ENCODE measurements at regions not wholly inside any gene's neighbourhood (a gene's known extent, or its start where the extent isn't known, plus 50 kb on each side); places are given as distances from the start of the nearest gene placed in this dataset.

DNA sequence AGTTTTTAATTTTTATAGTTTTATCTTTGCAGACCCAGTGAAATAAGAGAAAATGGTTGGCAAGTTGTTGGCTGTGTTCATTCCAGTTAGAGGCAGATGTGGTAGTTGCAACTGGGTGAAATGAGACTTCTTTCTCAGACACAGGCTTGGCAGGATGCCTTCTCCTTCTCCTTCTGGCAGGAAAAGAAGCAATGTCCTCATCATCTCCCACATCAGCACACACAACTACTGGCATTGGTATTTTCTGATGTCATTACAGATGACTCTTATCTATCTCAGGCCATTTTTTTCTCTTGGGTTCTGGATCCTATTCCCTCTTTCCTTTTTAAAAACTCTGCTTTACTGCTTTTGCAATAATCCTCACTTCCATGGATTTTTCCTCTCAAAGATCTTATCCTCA is 103.3 kb upstream of the EDIL3 start:
- Histone ChIP-seq H3K27me3 (ENCODE audit: control insufficient read depth in 4 of 4, insufficient read depth in 4 of 4, low read length in 3 of 4) (peaks cover 0 to 3% (median 0%) of the 10 kb centered on the region in 4 donors), H3K9me3 (ENCODE audit: control insufficient read depth in 4 of 4, low read length in 3 of 4) (no peaks in the 10 kb centered on the region), H3K4me1 (ENCODE audit: control insufficient read depth in 4 of 4, insufficient read depth in 4 of 4, low read length in 3 of 4) (no peaks in the 10 kb centered on the region), H3K9ac (ENCODE audit: low read depth in 1 of 2, low read length in 2 of 2) (no peak overlapping the region), H3K27ac (ENCODE audit: low read depth in 1 of 2, low read length in 2 of 2) (no peak overlapping the region), H3K36me3 (ENCODE audit: control insufficient read depth in 4 of 4, insufficient read depth in 3 of 4, low read depth in 1 of 4, low read length in 3 of 4) (no peaks in the 10 kb centered on the region), H3K4me3 (ENCODE audit: low read depth in 1 of 3, low read length in 3 of 3) (no peak overlapping the region)
- no peak for DNase-seq (ENCODE audit: low spot score)
- no peak for TF ChIP-seq RAD21 (IDR thresholded peaks at IDR 0.05)

DNA sequence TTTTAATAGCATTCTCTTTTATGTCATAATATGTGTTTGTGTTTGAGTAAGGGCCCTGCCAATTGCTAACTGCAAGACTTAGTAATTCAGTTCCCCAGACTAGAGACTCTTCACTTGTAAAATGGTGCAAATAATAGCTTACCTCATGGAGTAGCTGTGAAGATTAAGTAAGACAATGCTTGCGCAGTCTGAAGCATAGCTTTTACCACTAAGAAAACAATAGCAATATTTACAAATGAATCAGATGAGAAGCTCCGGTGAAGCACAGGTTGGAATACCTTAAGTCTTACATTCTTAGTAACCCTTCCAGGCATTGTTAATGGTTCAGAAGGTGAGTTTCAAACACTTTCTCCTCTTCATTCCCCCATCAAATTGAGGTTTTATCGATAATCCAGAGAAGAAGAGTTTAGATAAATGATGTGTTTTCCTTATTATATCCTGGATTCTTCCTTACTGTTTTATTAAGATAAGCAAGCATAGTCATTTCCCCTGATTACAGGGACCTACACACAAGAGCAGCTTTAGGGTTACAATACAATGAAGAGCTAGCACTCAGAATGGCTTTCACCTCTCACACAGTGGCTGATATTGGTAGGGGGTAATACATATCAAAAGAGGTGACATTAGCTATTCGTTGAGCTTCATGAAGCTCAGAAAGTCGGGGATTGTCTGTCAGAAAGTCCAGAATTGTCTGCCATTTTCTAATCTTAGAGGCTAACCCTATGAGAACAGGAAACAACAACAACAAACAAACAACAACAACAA is 96.4 kb upstream of the EDIL3 start:
- 57% methylated on average over 5 of the region's 5 CpGs for WGBS
- Histone ChIP-seq H3K9ac (ENCODE audit: low read depth in 1 of 2, low read length in 2 of 2) (no peak overlapping the region), H3K27me3 (ENCODE audit: control insufficient read depth in 4 of 4, insufficient read depth in 4 of 4, low read length in 3 of 4) (peaks cover 0 to 3% (median 0%) of the 10 kb centered on the region in 4 donors), H3K4me3 (ENCODE audit: low read depth in 1 of 3, low read length in 3 of 3) (no peak overlapping the region), H3K9me3 (ENCODE audit: control insufficient read depth in 4 of 4, low read length in 3 of 4) (no peaks in the 10 kb centered on the region), H3K36me3 (ENCODE audit: control insufficient read depth in 4 of 4, insufficient read depth in 3 of 4, low read depth in 1 of 4, low read length in 3 of 4) (no peaks in the 10 kb centered on the region), H3K27ac (ENCODE audit: low read depth in 1 of 2, low read length in 2 of 2) (no peak overlapping the region), H3K4me1 (ENCODE audit: control insufficient read depth in 4 of 4, insufficient read depth in 4 of 4, low read length in 3 of 4) (no peaks in the 10 kb centered on the region)
- no peak for DNase-seq (ENCODE audit: low spot score)
- no peak for TF ChIP-seq ATF3 (IDR thresholded peaks at IDR 0.05)
- no peak for TF ChIP-seq EGR1 (IDR thresholded peaks at IDR 0.05; ENCODE audit: low read depth in 2 of 2)
- no peak for TF ChIP-seq RAD21 (IDR thresholded peaks at IDR 0.05)
- no peak for TF ChIP-seq SP1 (IDR thresholded peaks at IDR 0.05)
- TF ChIP-seq NR2F2 (IDR thresholded peaks at IDR 0.05): no peak
- no peak for TF ChIP-seq HNF4G (IDR thresholded peaks at IDR 0.05)
- TF ChIP-seq, protein P1, sequence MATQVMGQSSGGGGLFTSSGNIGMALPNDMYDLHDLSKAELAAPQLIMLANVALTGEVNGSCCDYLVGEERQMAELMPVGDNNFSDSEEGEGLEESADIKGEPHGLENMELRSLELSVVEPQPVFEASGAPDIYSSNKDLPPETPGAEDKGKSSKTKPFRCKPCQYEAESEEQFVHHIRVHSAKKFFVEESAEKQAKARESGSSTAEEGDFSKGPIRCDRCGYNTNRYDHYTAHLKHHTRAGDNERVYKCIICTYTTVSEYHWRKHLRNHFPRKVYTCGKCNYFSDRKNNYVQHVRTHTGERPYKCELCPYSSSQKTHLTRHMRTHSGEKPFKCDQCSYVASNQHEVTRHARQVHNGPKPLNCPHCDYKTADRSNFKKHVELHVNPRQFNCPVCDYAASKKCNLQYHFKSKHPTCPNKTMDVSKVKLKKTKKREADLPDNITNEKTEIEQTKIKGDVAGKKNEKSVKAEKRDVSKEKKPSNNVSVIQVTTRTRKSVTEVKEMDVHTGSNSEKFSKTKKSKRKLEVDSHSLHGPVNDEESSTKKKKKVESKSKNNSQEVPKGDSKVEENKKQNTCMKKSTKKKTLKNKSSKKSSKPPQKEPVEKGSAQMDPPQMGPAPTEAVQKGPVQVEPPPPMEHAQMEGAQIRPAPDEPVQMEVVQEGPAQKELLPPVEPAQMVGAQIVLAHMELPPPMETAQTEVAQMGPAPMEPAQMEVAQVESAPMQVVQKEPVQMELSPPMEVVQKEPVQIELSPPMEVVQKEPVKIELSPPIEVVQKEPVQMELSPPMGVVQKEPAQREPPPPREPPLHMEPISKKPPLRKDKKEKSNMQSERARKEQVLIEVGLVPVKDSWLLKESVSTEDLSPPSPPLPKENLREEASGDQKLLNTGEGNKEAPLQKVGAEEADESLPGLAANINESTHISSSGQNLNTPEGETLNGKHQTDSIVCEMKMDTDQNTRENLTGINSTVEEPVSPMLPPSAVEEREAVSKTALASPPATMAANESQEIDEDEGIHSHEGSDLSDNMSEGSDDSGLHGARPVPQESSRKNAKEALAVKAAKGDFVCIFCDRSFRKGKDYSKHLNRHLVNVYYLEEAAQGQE (IDR thresholded peaks at IDR 0.05): no peak

- no peaks in the 10 kb centered on the region for H3K9me3 ChIP-seq (ENCODE audit: control insufficient read depth in 4 of 4, low read length in 3 of 4)
- DNase-seq (ENCODE audit: low spot score): no peak
- no peak overlapping the region for H3K9ac ChIP-seq (ENCODE audit: low read depth in 1 of 2, low read length in 2 of 2)
- H3K4me1 ChIP-seq (ENCODE audit: control insufficient read depth in 4 of 4, insufficient read depth in 4 of 4, low read length in 3 of 4): no peaks in the 10 kb centered on the region
- H3K36me3 ChIP-seq (ENCODE audit: control insufficient read depth in 4 of 4, insufficient read depth in 3 of 4, low read depth in 1 of 4, low read length in 3 of 4): no peaks in the 10 kb centered on the region
- no peak for TF ChIP-seq FOXA2 (IDR thresholded peaks at IDR 0.05)
- no peak overlapping the region for H3K4me3 ChIP-seq (ENCODE audit: low read depth in 1 of 3, low read length in 3 of 3)
- H3K27me3 ChIP-seq (ENCODE audit: control insufficient read depth in 4 of 4, insufficient read depth in 4 of 4, low read length in 3 of 4): peaks cover 0 to 3% (median 0%) of the 10 kb centered on the region in 4 donors
- 68% methylated on average over 1 of the region's 1 CpG for WGBS
- H3K27ac ChIP-seq (ENCODE audit: low read depth in 1 of 2, low read length in 2 of 2): no peak overlapping the region
These were observed 93.9 kb upstream of the EDIL3 start for GRCh38 chr5:84478603-84479002.

GRCh38 chr5:84477485-84477884 is 92.8 kb upstream of the EDIL3 start:
- Histone ChIP-seq H3K4me1 (ENCODE audit: control insufficient read depth in 4 of 4, insufficient read depth in 4 of 4, low read length in 3 of 4) (no peaks in the 10 kb centered on the region), H3K27me3 (ENCODE audit: control insufficient read depth in 4 of 4, insufficient read depth in 4 of 4, low read length in 3 of 4) (no peaks in the 10 kb centered on the region), H3K4me3 (ENCODE audit: low read depth in 1 of 3, low read length in 3 of 3) (no peak overlapping the region), H3K9ac (ENCODE audit: low read depth in 1 of 2, low read length in 2 of 2) (no peak overlapping the region), H3K9me3 (ENCODE audit: control insufficient read depth in 4 of 4, low read length in 3 of 4) (no peaks in the 10 kb centered on the region), H3K27ac (ENCODE audit: low read depth in 1 of 2, low read length in 2 of 2) (no peak overlapping the region), H3K36me3 (ENCODE audit: control insufficient read depth in 4 of 4, insufficient read depth in 3 of 4, low read depth in 1 of 4, low read length in 3 of 4) (no peaks in the 10 kb centered on the region)
- TF ChIP-seq, protein P2, sequence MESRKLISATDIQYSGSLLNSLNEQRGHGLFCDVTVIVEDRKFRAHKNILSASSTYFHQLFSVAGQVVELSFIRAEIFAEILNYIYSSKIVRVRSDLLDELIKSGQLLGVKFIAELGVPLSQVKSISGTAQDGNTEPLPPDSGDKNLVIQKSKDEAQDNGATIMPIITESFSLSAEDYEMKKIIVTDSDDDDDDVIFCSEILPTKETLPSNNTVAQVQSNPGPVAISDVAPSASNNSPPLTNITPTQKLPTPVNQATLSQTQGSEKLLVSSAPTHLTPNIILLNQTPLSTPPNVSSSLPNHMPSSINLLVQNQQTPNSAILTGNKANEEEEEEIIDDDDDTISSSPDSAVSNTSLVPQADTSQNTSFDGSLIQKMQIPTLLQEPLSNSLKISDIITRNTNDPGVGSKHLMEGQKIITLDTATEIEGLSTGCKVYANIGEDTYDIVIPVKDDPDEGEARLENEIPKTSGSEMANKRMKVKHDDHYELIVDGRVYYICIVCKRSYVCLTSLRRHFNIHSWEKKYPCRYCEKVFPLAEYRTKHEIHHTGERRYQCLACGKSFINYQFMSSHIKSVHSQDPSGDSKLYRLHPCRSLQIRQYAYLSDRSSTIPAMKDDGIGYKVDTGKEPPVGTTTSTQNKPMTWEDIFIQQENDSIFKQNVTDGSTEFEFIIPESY (IDR thresholded peaks at IDR 0.05): no peak
- TF ChIP-seq, protein P1 (IDR thresholded peaks at IDR 0.05): no peak
- TF ChIP-seq FOXA1 (IDR thresholded peaks at IDR 0.05) (no peak), YY1 (IDR thresholded peaks at IDR 0.05) (no peak)
- 88% methylated on average over 2 of the region's 2 CpGs for WGBS
- no peak for DNase-seq (ENCODE audit: low spot score)

Measured in liver (tissue), 7 donors.